A549 (cell line): ENCODE measurements at regions not wholly inside any gene's neighbourhood (a gene's known extent, or its start where the extent isn't known, plus 50 kb on each side); places are given as distances from the start of the nearest gene placed in this dataset.

Source experiments
- ATAC-seq, 2 experiments: fragments of 200-7000 bp in 1 of 2; fragments of >200 bp in 1 of 2; cut with Nextera tagmentation in 1 of 2; cut with Tn5 transposase in 1 of 2; 3 replicates each; pipeline versions ENCODE4 v1.8.0 to v1.9.1; 2018 to 2020; ENCODE audit warnings: mild to moderate bottlenecking in 1 of 2, moderate library complexity in 1 of 2
- CTCF ChIA-PET: fragments of 300-600 bp; sonication (Branson Sonifier 250); formaldehyde crosslinking; extraction: SDS; loops from one replicate; lab custom pipeline; 2021; ENCODE audit warnings: antibody characterized with exemption, inconsistent platforms; lab: Yijun Ruan, JAX
- POLR2A ChIA-PET: fragments of 350-600 bp; formaldehyde crosslinking; extraction: SDS; loops from one replicate; lab custom pipeline; 2021; ENCODE audit warnings: antibody characterized with exemption, inconsistent platforms; lab: Yijun Ruan, JAX
- DNase-seq, 2 experiments: peaks; one replicate each; pipeline versions ENCODE4 v3.0.0 to v3.0.0-alpha.2; 2011 to 2016; ENCODE audit warnings: low read depth in 1 of 2, low spot score in 1 of 2
- FAIRE-seq: peaks from 2 replicates; lab custom pipeline; 2011; peaks lifted over from hg19 to GRCh38; lab: Jason Lieb, UNC
- H3K27ac ChIP-seq, 2 experiments: fragments of >200 bp; sonication (Bioruptor Twin); formaldehyde crosslinking; 3 replicates each; pipeline ENCODE4 v1.5.1; 2016 to 2017
- H3K4me1 ChIP-seq: fragments of >200 bp; sonication (Bioruptor Twin); formaldehyde crosslinking; 3 replicates; pipeline ENCODE4 v1.6.1; 2016
- H3K4me2 ChIP-seq: fragments of >200 bp; sonication (Bioruptor Twin); formaldehyde crosslinking; 3 replicates; pipeline ENCODE4 v1.6.1; 2016
- H3K4me3 ChIP-seq: fragments of >200 bp; sonication (Bioruptor Twin); formaldehyde crosslinking; 3 replicates; pipeline ENCODE4 v1.5.1; 2016
- H3K9me3 ChIP-seq: fragments of >200 bp; sonication (Bioruptor Twin); formaldehyde crosslinking; 3 replicates; pipeline ENCODE4 v1.6.1; 2016
- CBX8 ChIP-seq: fragments of 200-600 bp; sonication (generic); IDR thresholded peaks from 2 replicates; pipeline ENCODE4 v1.6.1; 2016
- CHD4 ChIP-seq: fragments of 200-600 bp; sonication (generic); IDR thresholded peaks from 2 replicates; pipeline ENCODE4 v1.6.1; 2016; ENCODE audit warnings: antibody characterized with exemption, mild to moderate bottlenecking, borderline replicate concordance
- EHF ChIP-seq: fragments of 250-450 bp; sonication (Bioruptor Pico); IDR thresholded peaks from 2 replicates; pipeline ENCODE4 v1.5.0; 2020; ENCODE audit warnings: mild to moderate bottlenecking
- ESRRA ChIP-seq: fragments of 150-350 bp; IDR thresholded peaks from 2 replicates; pipeline ENCODE4 v1.6.1; 2014; ENCODE audit warnings: mild to moderate bottlenecking, low read length, borderline replicate concordance
- FOSL2 ChIP-seq, 2 experiments: fragments of 450-650 bp in 1 of 2; fragments of >200 bp in 1 of 2; sonication (Bioruptor Twin) in 1 of 2; formaldehyde crosslinking; IDR thresholded peaks; 2 replicates each; pipeline versions ENCODE4 v1.5.0 to v1.6.1; 2016 to 2020; ENCODE audit warnings: mild to moderate bottlenecking in 1 of 2, moderate library complexity in 1 of 2
- HDAC2 ChIP-seq: fragments of 200-600 bp; sonication (generic); IDR thresholded peaks from 2 replicates; pipeline ENCODE4 v1.6.1; 2016
- HOXB13 ChIP-seq: fragments of 250-450 bp; sonication (Bioruptor Pico); IDR thresholded peaks from 2 replicates; pipeline ENCODE4 v1.5.0; 2020; ENCODE audit warnings: low read depth, mild to moderate bottlenecking, moderate library complexity
- HOXB5 ChIP-seq: fragments of 250-450 bp; sonication (Bioruptor Pico); IDR thresholded peaks from 2 replicates; pipeline ENCODE4 v1.5.0; 2020; ENCODE audit warnings: mild to moderate bottlenecking, moderate library complexity
- JUN ChIP-seq, 2 experiments: fragments of >200 bp; sonication (Bioruptor Twin); formaldehyde crosslinking; IDR thresholded peaks; 2 replicates in 1 of 2; 3 replicates in 1 of 2; pipeline ENCODE4 v1.6.1; 2016 to 2017
- JUNB ChIP-seq: fragments of >200 bp; sonication (Bioruptor Twin); formaldehyde crosslinking; IDR thresholded peaks from 2 replicates; pipeline ENCODE4 v1.6.1; 2016
- KDM1A ChIP-seq: fragments of 200-600 bp; sonication (generic); IDR thresholded peaks from 2 replicates; pipeline ENCODE4 v1.6.1; 2016; ENCODE audit warnings: low read depth, mild to moderate bottlenecking
- NFE2L2 ChIP-seq: fragments of 150-350 bp; conservative IDR thresholded peaks from 2 replicates; pipeline ENCODE4 v1.6.1; 2014; ENCODE audit warnings: low read length
- NPAS2 ChIP-seq: fragments of 250-450 bp; sonication (Bioruptor Pico); IDR thresholded peaks from 2 replicates; pipeline ENCODE4 v1.8.0; 2022; ENCODE audit warnings: mild to moderate bottlenecking, moderate library complexity, borderline replicate concordance
- NR3C1 ChIP-seq: fragments of >200 bp; sonication (Bioruptor Twin); formaldehyde crosslinking; IDR thresholded peaks from 3 replicates; pipeline ENCODE4 v1.6.1; 2017
- POLR2A ChIP-seq: IDR thresholded peaks from 2 replicates; pipeline ENCODE4 v1.6.1; 2012; ENCODE audit warnings: mild to moderate bottlenecking, low read length
- POLR2AphosphoS2 ChIP-seq: conservative IDR thresholded peaks from 2 replicates; pipeline ENCODE4 v1.6.1; 2012; ENCODE audit warnings: low read length, improper control_type of control experiment, inconsistent platforms
- RFX5 ChIP-seq: fragments of 450-650 bp; IDR thresholded peaks from 2 replicates; pipeline ENCODE4 v1.7.1; 2014; ENCODE audit warnings: antibody characterized with exemption, mild to moderate bottlenecking, moderate library complexity
- RNF2 ChIP-seq: fragments of 200-600 bp; sonication (generic); IDR thresholded peaks from 2 replicates; pipeline ENCODE4 v1.6.1; 2016; ENCODE audit warnings: low read depth, mild to moderate bottlenecking, antibody characterized with exemption, moderate library complexity, borderline replicate concordance
- SMC3 ChIP-seq: fragments of >200 bp; sonication (Bioruptor Twin); formaldehyde crosslinking; IDR thresholded peaks from 3 replicates; pipeline ENCODE4 v1.6.1; 2018; ENCODE audit warnings: inconsistent platforms
- ZFP36 ChIP-seq: fragments of 450-650 bp; IDR thresholded peaks from 2 replicates; pipeline ENCODE4 v1.6.1; 2014; ENCODE audit warnings: borderline replicate concordance; ENCODE audit not compliant: partially characterized antibody
- WGBS: methylation state at CpG from one replicate; pipeline ENCODE4 v1.1.6; 2017; ENCODE audit errors: missing lambda C conversion rate; 5-methylcytosine and 5-hydroxymethylcytosine counted together
- TF ChIP-seq, protein P1 (sequence below): fragments of 150-350 bp; IDR thresholded peaks from 2 replicates; pipeline ENCODE4 v1.6.1; 2014; ENCODE audit warnings: low read depth, mild to moderate bottlenecking, low read length
- TF ChIP-seq, protein P2 (sequence below): IDR thresholded peaks from 2 replicates; pipeline ENCODE4 v1.6.1; 2012; ENCODE audit warnings: low read depth, borderline replicate concordance

DNA sequence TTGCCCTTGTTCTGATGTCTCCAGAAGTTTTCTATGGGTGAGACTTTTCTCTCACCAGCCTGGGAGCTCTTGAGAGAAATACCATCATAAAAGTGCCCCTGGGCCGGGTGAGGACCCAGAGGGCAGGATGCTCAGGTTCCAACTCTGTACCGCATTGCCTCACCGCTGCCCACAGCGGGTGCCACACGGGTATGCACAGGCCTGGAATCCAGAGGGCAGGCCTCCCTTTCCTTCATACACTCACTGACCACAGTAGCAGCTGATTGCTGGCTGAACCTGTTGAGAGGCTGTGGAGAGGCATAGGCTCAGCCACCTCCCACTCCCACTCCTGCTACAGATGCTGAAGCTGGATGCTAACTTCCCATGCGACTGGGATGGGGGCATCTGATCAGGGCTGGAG lies 293.8 kb downstream of the CYP26B1 start:
- H3K9me3 ChIP-seq = peaks cover 18% of the 10 kb centered on the region
- H3K4me1 ChIP-seq = peaks cover 5% of the 10 kb centered on the region; the same call in 1 of the 3 replicates
- no peak for TF ChIP-seq JUN (IDR thresholded peaks at IDR 0.05)
- no peak overlapping the region for H3K4me2 ChIP-seq
- no peak overlapping the region for H3K4me3 ChIP-seq
- ATAC-seq = no peak; a peak in 1 of 6 replicates
- DNase-seq = no peak
- H3K27ac ChIP-seq = no peak overlapping the region
- ChIA-PET POLR2A (no interaction called here), CTCF (interaction anchor here (0.7 to 1.1 kb wide), 4 partner anchors 10 to 55 kb away, joined by 3 read pairs; no protein-coding TSS in a partner anchor)
- FAIRE-seq = no peak
- 39% methylated on average over 6 of the region's 6 CpGs for WGBS

DNA sequence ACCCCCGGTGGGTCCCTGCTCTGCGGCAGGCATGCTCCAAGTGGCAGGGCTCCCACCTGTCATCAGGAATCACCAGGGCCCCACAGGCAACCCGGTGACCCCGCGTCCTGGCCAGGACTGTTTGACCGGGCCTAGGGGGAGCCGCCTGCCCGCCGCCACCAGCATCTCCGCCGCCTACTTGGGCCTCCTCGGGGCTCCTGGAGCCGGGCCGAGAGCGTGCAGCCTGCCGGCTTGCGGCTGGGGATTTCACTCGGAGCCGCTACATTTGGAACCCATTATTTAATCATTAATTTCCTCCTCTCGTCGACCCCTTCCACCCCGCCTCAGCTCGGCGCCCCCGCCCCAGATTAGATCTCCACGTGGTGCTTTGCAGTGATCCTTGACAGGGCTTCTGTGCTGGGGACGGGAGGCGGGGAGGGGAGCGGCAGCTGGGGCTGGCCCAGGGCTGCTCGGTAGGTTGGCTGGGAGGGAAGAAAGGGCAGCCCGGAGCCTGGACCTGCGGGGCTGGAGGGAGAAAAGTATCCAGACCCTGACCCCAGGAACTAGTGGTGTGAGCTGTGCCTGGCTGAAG lies 295.4 kb downstream of the CYP26B1 start:
- no peak for ATAC-seq
- no peak for DNase-seq
- CTCF ChIA-PET = interaction anchor here (0.6 to 1.2 kb wide), 3 partner anchors 39 to 893 kb away, joined by 3 read pairs; no protein-coding TSS in a partner anchor
- Histone ChIP-seq H3K9me3 (peaks cover 18% of the 10 kb centered on the region), H3K4me1 (peaks cover 5% of the 10 kb centered on the region; the same call in 1 of the 3 replicates), H3K27ac (no peak overlapping the region), H3K4me3 (no peak overlapping the region), H3K4me2 (no peak overlapping the region)
- TF ChIP-seq CHD4 = no peak
- TF ChIP-seq JUNB = no peak
- no peak for TF ChIP-seq ZFP36
- TF ChIP-seq, protein P1, sequence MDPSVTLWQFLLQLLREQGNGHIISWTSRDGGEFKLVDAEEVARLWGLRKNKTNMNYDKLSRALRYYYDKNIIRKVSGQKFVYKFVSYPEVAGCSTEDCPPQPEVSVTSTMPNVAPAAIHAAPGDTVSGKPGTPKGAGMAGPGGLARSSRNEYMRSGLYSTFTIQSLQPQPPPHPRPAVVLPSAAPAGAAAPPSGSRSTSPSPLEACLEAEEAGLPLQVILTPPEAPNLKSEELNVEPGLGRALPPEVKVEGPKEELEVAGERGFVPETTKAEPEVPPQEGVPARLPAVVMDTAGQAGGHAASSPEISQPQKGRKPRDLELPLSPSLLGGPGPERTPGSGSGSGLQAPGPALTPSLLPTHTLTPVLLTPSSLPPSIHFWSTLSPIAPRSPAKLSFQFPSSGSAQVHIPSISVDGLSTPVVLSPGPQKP = no peak
- TF ChIP-seq HDAC2 = no peak
- TF ChIP-seq NPAS2 (CRISPR knock-in tag) = no peak
- no peak for TF ChIP-seq HOXB13 (CRISPR knock-in tag)
- TF ChIP-seq SMC3 = no peak
- no peak for TF ChIP-seq RFX5
- TF ChIP-seq ESRRA = no peak
- no peak for TF ChIP-seq JUN (IDR thresholded peaks at IDR 0.05)
- TF ChIP-seq NFE2L2 = no peak
- no peak for TF ChIP-seq POLR2A
- TF ChIP-seq FOSL2 (IDR thresholded peaks at IDR 0.05) = no peak
- no peak for TF ChIP-seq FOSL2 (CRISPR knock-in tag; IDR thresholded peaks at IDR 0.05)
- no peak for TF ChIP-seq EHF (CRISPR knock-in tag)
- no peak for FAIRE-seq
- WGBS = 65% methylated on average over 28 of the region's 32 CpGs
- POLR2A ChIA-PET = no interaction called here

DNA sequence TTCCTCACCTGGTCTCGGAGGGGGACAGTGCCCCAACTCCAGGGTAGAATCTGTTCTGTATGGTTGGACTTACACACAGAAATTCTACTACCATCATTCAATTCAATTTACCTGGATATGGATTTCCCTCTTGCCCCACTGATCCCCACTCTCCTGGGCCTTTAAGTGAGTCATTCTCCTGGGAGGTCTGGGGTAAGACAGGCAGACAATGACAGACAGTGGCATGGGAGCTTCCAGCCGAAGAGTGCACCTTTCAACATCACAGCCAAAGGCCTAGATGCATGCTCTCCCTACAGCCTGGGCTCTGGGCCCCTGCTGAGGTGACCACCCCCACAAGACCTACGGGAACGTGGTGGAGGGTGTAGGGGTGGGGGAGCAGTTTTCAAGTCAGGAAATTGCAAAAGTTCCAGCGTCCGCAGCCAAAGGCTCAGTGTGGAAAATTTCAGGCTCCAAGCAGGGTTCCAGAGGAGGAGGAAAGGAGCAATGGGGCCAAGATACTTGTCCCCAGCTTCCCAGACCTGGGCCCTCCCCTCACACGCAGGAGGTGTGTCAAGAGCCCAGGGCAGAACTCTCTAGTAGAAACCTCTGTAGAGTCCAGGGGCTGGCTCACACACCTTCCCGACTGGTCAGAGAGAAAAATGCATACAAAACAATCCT lies 296.4 kb downstream of the CYP26B1 start:
- H3K4me2 ChIP-seq = no peak overlapping the region
- H3K27ac ChIP-seq = no peak overlapping the region
- ChIA-PET CTCF (interaction anchor here (1.5 kb wide), 1 partner anchor 42 kb away, joined by 3 read pairs; no protein-coding TSS in a partner anchor), POLR2A (no interaction called here)
- 60% methylated on average over 8 of the region's 8 CpGs for WGBS
- peaks cover 15% of the 10 kb centered on the region for H3K9me3 ChIP-seq
- H3K4me3 ChIP-seq = no peak overlapping the region
- FAIRE-seq (no peak), ATAC-seq (peak in 1 of 2 experiments; percentile 39; a peak in 2 of 6 replicates), DNase-seq (no peak)
- TF ChIP-seq KDM1A (no peak), NR3C1 (no peak), HOXB5 (CRISPR knock-in tag) (no peak), ESRRA (no peak), POLR2AphosphoS2 (no peak), CBX8 (no peak), EHF (CRISPR knock-in tag) (no peak), RNF2 (no peak), FOSL2 (IDR thresholded peaks at IDR 0.05) (no peak), FOSL2 (CRISPR knock-in tag; IDR thresholded peaks at IDR 0.05) (no peak)
- TF ChIP-seq, protein P2, sequence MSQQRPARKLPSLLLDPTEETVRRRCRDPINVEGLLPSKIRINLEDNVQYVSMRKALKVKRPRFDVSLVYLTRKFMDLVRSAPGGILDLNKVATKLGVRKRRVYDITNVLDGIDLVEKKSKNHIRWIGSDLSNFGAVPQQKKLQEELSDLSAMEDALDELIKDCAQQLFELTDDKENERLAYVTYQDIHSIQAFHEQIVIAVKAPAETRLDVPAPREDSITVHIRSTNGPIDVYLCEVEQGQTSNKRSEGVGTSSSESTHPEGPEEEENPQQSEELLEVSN = no peak
- TF ChIP-seq, protein P1 = no peak
- H3K4me1 ChIP-seq = peaks cover 5% of the 10 kb centered on the region; the same call in 1 of the 3 replicates
